Smooth muscle cell (in vitro differentiated cells): ENCODE measurements at regions not wholly inside any gene's neighbourhood (a gene's known extent, or its start where the extent isn't known, plus 50 kb on each side); places are given as distances from the start of the nearest gene placed in this dataset.
A peak's percentile ranks its signal among the peaks of the same experiment; 100 is the strongest.

ENCODE experiments used
- DNase-seq: peaks from one replicate; lab custom pipeline; 2025; ENCODE audit not compliant: unreplicated experiment; lab: John Stamatoyannopoulos, UW
- H2AFZ ChIP-seq: fragments of 200-600 bp; sonication (generic); 2 replicates; pipeline ENCODE4 v1.6.0; 2016; ENCODE audit warnings: antibody characterized with exemption, low read depth, mild to moderate bottlenecking
- H3F3A ChIP-seq: fragments of 200-600 bp; sonication (generic); 2 replicates; pipeline ENCODE4 v1.6.0; 2017; ENCODE audit warnings: antibody characterized with exemption, low read depth
- H3K27ac ChIP-seq: fragments of 200-600 bp; sonication (generic); 2 replicates; pipeline ENCODE4 v1.5.1; 2016; ENCODE audit warnings: low read depth, mild to moderate bottlenecking
- H3K27me3 ChIP-seq: fragments of 200-600 bp; sonication (generic); 2 replicates; pipeline ENCODE4 v1.6.1; 2016; ENCODE audit warnings: low read depth, mild to moderate bottlenecking
- H3K36me3 ChIP-seq: fragments of 200-600 bp; sonication (generic); 2 replicates; pipeline ENCODE4 v1.5.1; 2016; ENCODE audit warnings: low read depth
- H3K4me1 ChIP-seq: fragments of 200-600 bp; sonication (generic); 2 replicates; pipeline ENCODE4 v1.5.1; 2016; ENCODE audit warnings: low read depth
- H3K4me2 ChIP-seq: fragments of 200-600 bp; sonication (generic); 2 replicates; pipeline ENCODE4 v1.6.0; 2016; ENCODE audit warnings: mild to moderate bottlenecking
- H3K4me3 ChIP-seq: fragments of 200-600 bp; sonication (generic); 2 replicates; pipeline ENCODE4 v1.5.1; 2016; ENCODE audit warnings: mild to moderate bottlenecking
- H3K79me2 ChIP-seq: fragments of 200-600 bp; sonication (generic); 2 replicates; pipeline ENCODE4 v1.6.0; 2016; ENCODE audit warnings: low read depth, mild to moderate bottlenecking
- H3K9ac ChIP-seq: fragments of 200-600 bp; sonication (generic); 2 replicates; pipeline ENCODE4 v1.6.0; 2016; ENCODE audit warnings: low read depth
- H3K9me3 ChIP-seq: fragments of 200-600 bp; sonication (generic); replicated peaks from 2 replicates; pipeline ENCODE4 v1.5.1; 2016; ENCODE audit warnings: low read depth
- H4K20me1 ChIP-seq: fragments of 200-600 bp; sonication (generic); 2 replicates; pipeline ENCODE4 v1.6.0; 2016; ENCODE audit warnings: low read depth
- WGBS: methylation state at CpG from one replicate; pipeline ENCODE4 v1.1.7; 2016; ENCODE audit warnings: low lambda C conversion rate; 5-methylcytosine and 5-hydroxymethylcytosine counted together
- TF ChIP-seq, protein P1 (sequence below): fragments of 200-600 bp; sonication (generic); IDR thresholded peaks from 2 replicates; pipeline ENCODE4 v1.5.1; 2017; ENCODE audit warnings: borderline replicate concordance, mild to moderate bottlenecking, antibody characterized with exemption; ENCODE audit not compliant: insufficient read depth, poor library complexity, severe bottlenecking

DNA sequence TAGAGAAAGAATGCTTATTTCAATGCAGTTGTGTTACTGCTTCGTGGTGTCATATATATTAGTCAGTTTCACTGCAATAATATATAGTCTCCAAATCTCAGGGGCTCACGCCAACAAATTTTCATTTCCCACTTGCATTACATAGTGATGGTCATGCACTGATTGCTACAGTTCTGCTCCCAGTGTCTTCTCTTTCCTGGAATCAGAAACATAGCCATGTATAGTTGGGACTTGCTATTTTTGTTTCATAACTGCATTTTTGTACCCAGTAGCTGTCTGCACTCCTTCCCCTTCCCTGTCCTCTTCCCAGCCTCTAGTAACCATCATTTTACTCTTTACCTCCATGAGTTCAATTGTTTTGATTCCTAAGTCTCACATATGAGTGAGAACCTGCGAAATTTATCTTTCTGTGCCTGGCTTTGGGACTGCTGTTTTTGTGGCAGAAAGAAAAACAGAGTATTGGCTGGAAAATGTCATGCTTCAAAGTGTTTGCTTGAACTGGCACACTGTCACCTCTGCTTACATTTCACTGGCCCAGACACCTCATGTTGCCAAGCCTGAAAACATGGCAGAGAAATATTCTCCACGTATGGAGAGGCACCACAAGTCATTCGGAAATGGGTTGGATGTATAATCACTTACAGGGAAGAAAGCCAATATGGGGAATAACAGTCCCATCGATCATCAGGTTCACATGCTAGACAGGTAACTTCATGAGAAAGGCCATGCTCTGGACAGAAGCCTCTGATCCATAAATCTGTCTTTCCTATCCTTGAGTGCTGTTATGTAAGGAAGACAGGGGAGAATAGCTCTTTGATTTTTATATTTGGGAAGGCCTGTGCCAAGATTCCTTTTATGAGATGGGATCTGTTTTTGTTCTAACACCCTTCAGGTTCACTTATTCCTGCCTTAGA, 60.4 kb upstream of the BACH1 start:
- no peak for DNase-seq

DNA sequence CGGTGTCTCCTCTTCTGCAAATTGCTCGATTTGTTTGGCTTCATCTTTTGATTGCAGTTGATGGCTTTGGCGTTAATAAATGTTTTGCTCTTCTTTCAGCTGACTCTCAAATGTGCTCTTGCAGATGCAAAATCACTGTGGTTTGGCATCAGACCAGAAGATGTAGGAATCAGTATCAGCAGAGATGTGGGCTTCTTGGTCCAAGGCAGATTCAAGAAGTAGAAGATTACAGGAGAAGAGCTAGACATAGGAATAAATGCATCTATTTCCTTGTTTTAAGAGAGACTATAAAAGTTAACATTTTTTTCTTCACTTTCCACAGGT, 59.8 kb upstream of the BACH1 start:
- WGBS, result 72% methylated on average over 3 of the region's 3 CpGs
- H2AFZ ChIP-seq, result peak overlapping the region; percentile 30

More for the DNA sequence above, 60.4 kb upstream of the BACH1 start:
- H3K4me1 ChIP-seq, result peaks cover 8% of the 10 kb centered on the region
- H3K4me3 ChIP-seq, result no peak overlapping the region
- H3K27ac ChIP-seq, result no peak overlapping the region
- H3K4me2 ChIP-seq, result no peak overlapping the region
- TF ChIP-seq, protein P1, sequence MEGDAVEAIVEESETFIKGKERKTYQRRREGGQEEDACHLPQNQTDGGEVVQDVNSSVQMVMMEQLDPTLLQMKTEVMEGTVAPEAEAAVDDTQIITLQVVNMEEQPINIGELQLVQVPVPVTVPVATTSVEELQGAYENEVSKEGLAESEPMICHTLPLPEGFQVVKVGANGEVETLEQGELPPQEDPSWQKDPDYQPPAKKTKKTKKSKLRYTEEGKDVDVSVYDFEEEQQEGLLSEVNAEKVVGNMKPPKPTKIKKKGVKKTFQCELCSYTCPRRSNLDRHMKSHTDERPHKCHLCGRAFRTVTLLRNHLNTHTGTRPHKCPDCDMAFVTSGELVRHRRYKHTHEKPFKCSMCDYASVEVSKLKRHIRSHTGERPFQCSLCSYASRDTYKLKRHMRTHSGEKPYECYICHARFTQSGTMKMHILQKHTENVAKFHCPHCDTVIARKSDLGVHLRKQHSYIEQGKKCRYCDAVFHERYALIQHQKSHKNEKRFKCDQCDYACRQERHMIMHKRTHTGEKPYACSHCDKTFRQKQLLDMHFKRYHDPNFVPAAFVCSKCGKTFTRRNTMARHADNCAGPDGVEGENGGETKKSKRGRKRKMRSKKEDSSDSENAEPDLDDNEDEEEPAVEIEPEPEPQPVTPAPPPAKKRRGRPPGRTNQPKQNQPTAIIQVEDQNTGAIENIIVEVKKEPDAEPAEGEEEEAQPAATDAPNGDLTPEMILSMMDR, result no peak
- H3K9ac ChIP-seq, result no peak overlapping the region
- 90% methylated on average over 6 of the region's 6 CpGs for WGBS
- H3F3A ChIP-seq, result no peaks in the 10 kb centered on the region
- no peaks in the 10 kb centered on the region for H3K27me3 ChIP-seq
- H3K79me2 ChIP-seq, result no peaks in the 10 kb centered on the region
- H4K20me1 ChIP-seq, result no peaks in the 10 kb centered on the region
- peak overlapping the region; percentile 57 for H2AFZ ChIP-seq
- H3K36me3 ChIP-seq, result no peaks in the 10 kb centered on the region
- no peaks in the 10 kb centered on the region for H3K9me3 ChIP-seq

DNA sequence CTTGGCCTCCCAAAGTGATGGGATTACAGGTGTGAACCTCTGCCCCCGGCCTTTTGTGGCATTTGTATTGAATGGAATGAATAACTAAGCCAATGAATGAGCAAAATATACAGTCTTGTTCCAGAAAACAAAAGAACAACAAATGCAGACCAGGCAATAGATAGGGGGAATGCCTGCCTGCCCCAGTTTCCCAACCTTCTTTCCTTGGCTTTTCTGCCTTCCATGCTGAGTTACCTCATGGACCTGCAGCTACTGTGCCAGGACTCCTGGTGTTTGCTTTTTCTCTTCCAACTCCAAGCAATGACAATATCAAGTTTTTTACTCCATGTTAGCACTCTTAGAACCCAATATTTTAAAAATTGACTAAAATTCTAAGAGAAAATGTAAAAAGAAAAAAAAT, 58.6 kb upstream of the BACH1 start:
- DNase-seq, result no peak
- H3K9me3 ChIP-seq, result no peaks in the 10 kb centered on the region
- TF ChIP-seq, protein P1, result no peak
- H3K36me3 ChIP-seq, result no peaks in the 10 kb centered on the region
- H3K27ac ChIP-seq, result no peak overlapping the region
- H3K4me1 ChIP-seq, result peaks cover 8% of the 10 kb centered on the region
- H3K27me3 ChIP-seq, result no peaks in the 10 kb centered on the region
- no peak overlapping the region for H2AFZ ChIP-seq
- no peak overlapping the region for H3K4me2 ChIP-seq
- H3K79me2 ChIP-seq, result no peaks in the 10 kb centered on the region
- no peaks in the 10 kb centered on the region for H4K20me1 ChIP-seq
- WGBS, result 84% methylated on average over 1 of the region's 1 CpG
- no peaks in the 10 kb centered on the region for H3F3A ChIP-seq
- H3K4me3 ChIP-seq, result no peak overlapping the region
- H3K9ac ChIP-seq, result no peak overlapping the region

More for the DNA sequence above, 59.8 kb upstream of the BACH1 start:
- Histone ChIP-seq H3F3A (no peaks in the 10 kb centered on the region), H3K4me2 (no peak overlapping the region), H3K36me3 (no peaks in the 10 kb centered on the region), H3K9me3 (no peaks in the 10 kb centered on the region), H3K79me2 (no peaks in the 10 kb centered on the region), H3K4me1 (peaks cover 8% of the 10 kb centered on the region), H3K4me3 (no peak overlapping the region), H3K9ac (no peak overlapping the region), H3K27me3 (no peaks in the 10 kb centered on the region), H3K27ac (no peak overlapping the region), H4K20me1 (no peaks in the 10 kb centered on the region)
- DNase-seq, result no peak
- TF ChIP-seq, protein P1, result no peak

DNA sequence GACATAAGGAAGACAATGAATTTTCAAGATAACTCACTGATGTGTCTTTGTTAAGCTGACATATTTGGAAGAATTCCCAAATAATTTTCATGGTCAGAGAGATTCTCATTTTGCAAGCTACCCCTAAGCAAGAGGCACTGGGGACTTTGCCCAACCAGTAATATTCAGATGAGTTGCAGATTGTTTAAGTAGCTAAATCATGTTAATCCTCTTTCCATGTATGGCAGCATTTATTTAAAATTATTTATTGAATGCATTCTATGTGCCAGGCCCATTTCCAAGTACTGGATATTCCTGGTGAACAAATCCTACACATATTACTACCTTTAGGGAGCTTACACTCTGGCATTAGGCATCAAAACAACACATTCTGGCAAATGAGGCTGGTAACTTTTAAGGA, 56.5 kb upstream of the BACH1 start:
- Histone ChIP-seq H3K79me2 (no peaks in the 10 kb centered on the region), H3K9me3 (no peaks in the 10 kb centered on the region), H3K27ac (no peak overlapping the region), H3F3A (no peaks in the 10 kb centered on the region), H3K36me3 (no peaks in the 10 kb centered on the region), H2AFZ (no peak overlapping the region), H3K4me2 (no peak overlapping the region), H3K4me3 (no peak overlapping the region), H4K20me1 (no peaks in the 10 kb centered on the region), H3K9ac (no peak overlapping the region), H3K4me1 (peaks cover 7% of the 10 kb centered on the region), H3K27me3 (no peaks in the 10 kb centered on the region)
- no peak for DNase-seq
- TF ChIP-seq, protein P1, result no peak
